ENCODE measurements at regions not wholly inside any gene's neighbourhood (a gene's known extent, or its start where the extent isn't known, plus 50 kb on each side); places are given as distances from the start of the nearest gene placed in this dataset.
A peak's percentile ranks its signal among the peaks of the same experiment; 100 is the strongest.

DNA sequence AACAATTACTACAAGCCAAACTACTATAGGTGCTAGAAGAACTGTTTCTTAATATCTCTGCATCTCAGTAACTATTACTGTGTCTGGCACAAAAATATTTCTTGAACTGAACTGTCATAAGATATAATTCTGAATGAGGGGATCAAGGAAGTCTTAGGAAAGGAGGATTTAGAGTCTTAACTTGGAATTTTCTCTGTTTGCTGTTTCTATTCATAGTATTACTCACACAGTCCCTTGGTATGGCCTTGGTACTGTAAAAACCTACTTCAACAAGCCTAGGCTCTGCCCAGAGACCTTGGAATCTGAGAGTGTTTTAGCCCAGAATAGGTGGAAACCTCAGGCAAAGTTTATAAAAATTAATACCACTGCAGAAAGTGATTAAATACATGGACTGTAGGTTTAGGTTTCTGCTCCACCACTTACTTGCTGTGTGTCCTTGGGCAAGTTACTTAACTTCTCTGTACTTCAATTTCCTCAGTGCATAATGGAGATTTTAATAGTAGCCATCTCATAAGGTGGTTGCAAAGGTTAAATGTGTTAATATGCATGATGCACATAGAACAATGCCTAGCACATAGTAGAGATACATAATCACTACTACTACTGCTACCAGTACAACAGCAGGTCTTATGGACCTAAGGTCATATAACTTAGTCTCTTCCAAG is 87.4 kb upstream of the NFIA start:
- H3K4me3 ChIP-seq (ENCODE audit: insufficient read depth in 1 of 2, low read depth in 1 of 2, low read length in 2 of 2): no peak overlapping the region
- no peak overlapping the region for H3K18ac ChIP-seq (ENCODE audit: low read depth in 1 of 2, low read length in 2 of 2)
- H3K4ac ChIP-seq (ENCODE audit: low read depth in 1 of 2, low read length in 2 of 2): no peak overlapping the region
- no peak overlapping the region for H2BK12ac ChIP-seq (ENCODE audit: low read length in 2 of 2)
- H2BK15ac ChIP-seq (ENCODE audit: low read depth, poor library complexity, severe bottlenecking): no peak overlapping the region
- H4K8ac ChIP-seq (ENCODE audit: low read length): no peak overlapping the region
- no peak overlapping the region for H2BK5ac ChIP-seq (ENCODE audit: low read depth, low read length, poor library complexity, severe bottlenecking)
- H4K91ac ChIP-seq (ENCODE audit: low read length): no peak overlapping the region
- H3K79me1 ChIP-seq (replicated peaks; ENCODE audit: low read length, poor library complexity, severe bottlenecking): no peaks in the 10 kb centered on the region
- H3K9me3 ChIP-seq (ENCODE audit: control insufficient read depth, low read length): no peaks in the 10 kb centered on the region
- no peak overlapping the region for H2AK5ac ChIP-seq (ENCODE audit: low read length, severe bottlenecking)
- no peaks in the 10 kb centered on the region for H3K27me3 ChIP-seq (ENCODE audit: control insufficient read depth in 1 of 2, insufficient read depth in 1 of 2, low read length in 2 of 2)
- H2AFZ ChIP-seq (ENCODE audit: low read depth, low read length): no peak overlapping the region
- no peaks in the 10 kb centered on the region for H3K36me3 ChIP-seq (ENCODE audit: control insufficient read depth in 1 of 2, insufficient read depth in 2 of 2, low read depth in 1 of 2, low read length in 2 of 2)
- H3K4me1 ChIP-seq (ENCODE audit: control insufficient read depth, insufficient read depth, low read depth, low read length): no peaks in the 10 kb centered on the region
- DNase-seq: no peak
- H3K9ac ChIP-seq (ENCODE audit: low read length): no peak overlapping the region
- no peak overlapping the region for H3K23ac ChIP-seq (ENCODE audit: low read length in 2 of 2)
- H3K27ac ChIP-seq (ENCODE audit: low read length, poor library complexity, severe bottlenecking): no peak overlapping the region
- H2BK120ac ChIP-seq (ENCODE audit: low read depth, low read length): no peak overlapping the region
- no peak overlapping the region for H3K4me2 ChIP-seq (ENCODE audit: low read length, poor library complexity, severe bottlenecking)
- H3K14ac ChIP-seq (ENCODE audit: low read length in 2 of 2): no peak overlapping the region

- H2BK5ac ChIP-seq (ENCODE audit: low read depth, low read length, poor library complexity, severe bottlenecking): no peak overlapping the region
- H3K79me1 ChIP-seq (replicated peaks; ENCODE audit: low read length, poor library complexity, severe bottlenecking): no peaks in the 10 kb centered on the region
These were observed 88.0 kb upstream of the NFIA start for GRCh38 chr1:60994369-60994768.

DNA sequence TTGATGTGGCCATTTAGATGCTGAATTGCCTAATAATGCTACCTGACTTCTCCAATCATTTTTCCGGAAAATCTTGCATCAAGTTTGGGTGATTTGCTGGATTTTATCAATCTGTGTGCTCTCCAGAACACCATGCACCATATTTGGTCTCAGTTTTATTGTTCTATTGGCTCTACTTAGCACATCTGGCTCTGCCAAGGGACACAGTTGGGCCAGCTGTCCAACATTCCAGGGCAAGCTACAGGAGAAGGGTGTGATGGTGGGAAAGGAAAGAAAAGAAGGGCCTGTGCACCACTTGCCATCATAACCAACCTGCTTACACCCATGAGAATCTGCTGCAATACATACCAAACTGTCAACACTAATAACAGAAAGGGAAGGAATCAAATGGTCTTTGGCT is 90.2 kb upstream of the NFIA start:
- H2BK12ac ChIP-seq (ENCODE audit: low read length in 2 of 2): no peak overlapping the region
- H3K4me2 ChIP-seq (ENCODE audit: low read length, poor library complexity, severe bottlenecking): no peak overlapping the region
- no peak overlapping the region for H3K9ac ChIP-seq (ENCODE audit: low read length)
- no peak overlapping the region for H2BK15ac ChIP-seq (ENCODE audit: low read depth, poor library complexity, severe bottlenecking)
- no peak overlapping the region for H3K18ac ChIP-seq (ENCODE audit: low read depth in 1 of 2, low read length in 2 of 2)
- H3K79me1 ChIP-seq (replicated peaks; ENCODE audit: low read length, poor library complexity, severe bottlenecking): no peaks in the 10 kb centered on the region
- H3K27ac ChIP-seq (ENCODE audit: low read length, poor library complexity, severe bottlenecking): no peak overlapping the region
- 90% methylated on average over 1 of the region's 1 CpG for WGBS
- H3K14ac ChIP-seq (ENCODE audit: low read length in 2 of 2): no peak overlapping the region
- no peaks in the 10 kb centered on the region for H3K4me1 ChIP-seq (ENCODE audit: control insufficient read depth, insufficient read depth, low read depth, low read length)
- H4K91ac ChIP-seq (ENCODE audit: low read length): no peak overlapping the region
- no peak overlapping the region for H2AK5ac ChIP-seq (ENCODE audit: low read length, severe bottlenecking)
- H3K36me3 ChIP-seq (ENCODE audit: control insufficient read depth in 1 of 2, insufficient read depth in 2 of 2, low read depth in 1 of 2, low read length in 2 of 2): no peaks in the 10 kb centered on the region
- no peak overlapping the region for H3K23ac ChIP-seq (ENCODE audit: low read length in 2 of 2)
- no peak overlapping the region for H3K4ac ChIP-seq (ENCODE audit: low read depth in 1 of 2, low read length in 2 of 2)
- H2BK120ac ChIP-seq (ENCODE audit: low read depth, low read length): no peak overlapping the region
- no peaks in the 10 kb centered on the region for H3K27me3 ChIP-seq (ENCODE audit: control insufficient read depth in 1 of 2, insufficient read depth in 1 of 2, low read length in 2 of 2)
- H3K9me3 ChIP-seq (ENCODE audit: control insufficient read depth, low read length): no peaks in the 10 kb centered on the region
- no peak overlapping the region for H3K4me3 ChIP-seq (ENCODE audit: insufficient read depth in 1 of 2, low read depth in 1 of 2, low read length in 2 of 2)
- DNase-seq: no peak
- no peak overlapping the region for H4K8ac ChIP-seq (ENCODE audit: low read length)
- no peak overlapping the region for H2BK5ac ChIP-seq (ENCODE audit: low read depth, low read length, poor library complexity, severe bottlenecking)
- H2AFZ ChIP-seq (ENCODE audit: low read depth, low read length): no peak overlapping the region

More at GRCh38 chr1:60994369-60994768, 88.0 kb upstream of the NFIA start:
- Histone ChIP-seq H3K4ac (ENCODE audit: low read depth in 1 of 2, low read length in 2 of 2) (no peak overlapping the region), H2BK12ac (ENCODE audit: low read length in 2 of 2) (no peak overlapping the region), H3K4me2 (ENCODE audit: low read length, poor library complexity, severe bottlenecking) (no peak overlapping the region), H3K23ac (ENCODE audit: low read length in 2 of 2) (no peak overlapping the region), H3K27me3 (ENCODE audit: control insufficient read depth in 1 of 2, insufficient read depth in 1 of 2, low read length in 2 of 2) (no peaks in the 10 kb centered on the region), H3K18ac (ENCODE audit: low read depth in 1 of 2, low read length in 2 of 2) (no peak overlapping the region), H3K4me1 (ENCODE audit: control insufficient read depth, insufficient read depth, low read depth, low read length) (no peaks in the 10 kb centered on the region), H2AK5ac (ENCODE audit: low read length, severe bottlenecking) (no peak overlapping the region), H4K91ac (ENCODE audit: low read length) (no peak overlapping the region), H2AFZ (ENCODE audit: low read depth, low read length) (no peak overlapping the region), H3K14ac (ENCODE audit: low read length in 2 of 2) (no peak overlapping the region), H3K27ac (ENCODE audit: low read length, poor library complexity, severe bottlenecking) (no peak overlapping the region), H3K36me3 (ENCODE audit: control insufficient read depth in 1 of 2, insufficient read depth in 2 of 2, low read depth in 1 of 2, low read length in 2 of 2) (no peaks in the 10 kb centered on the region), H2BK15ac (ENCODE audit: low read depth, poor library complexity, severe bottlenecking) (no peak overlapping the region), H3K4me3 (ENCODE audit: insufficient read depth in 1 of 2, low read depth in 1 of 2, low read length in 2 of 2) (no peak overlapping the region), H3K9ac (ENCODE audit: low read length) (no peak overlapping the region), H4K8ac (ENCODE audit: low read length) (no peak overlapping the region), H2BK120ac (ENCODE audit: low read depth, low read length) (no peak overlapping the region), H3K9me3 (ENCODE audit: control insufficient read depth, low read length) (no peaks in the 10 kb centered on the region)
- 71% methylated on average over 1 of the region's 3 CpGs for WGBS
- no peak for DNase-seq

DNA sequence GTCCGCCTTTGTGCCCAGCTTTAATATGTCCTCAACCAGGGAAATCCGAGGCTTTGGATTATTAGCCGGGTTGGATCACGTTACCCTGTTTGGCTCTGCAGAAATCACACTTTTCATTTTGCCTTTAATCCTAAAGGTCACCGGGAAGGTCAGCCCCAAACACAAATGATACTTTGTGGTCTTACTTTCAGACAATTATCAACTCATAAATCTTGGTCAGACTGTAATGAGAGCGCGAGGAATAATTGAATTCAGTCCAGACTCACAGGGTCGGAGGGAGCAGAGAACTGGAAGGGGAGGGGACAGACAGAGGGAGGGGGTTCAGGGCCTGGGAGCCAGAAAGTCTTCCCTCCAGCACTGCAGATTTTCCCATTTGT is 91.7 kb upstream of the NFIA start:
- Histone ChIP-seq H2BK5ac (ENCODE audit: low read depth, low read length, poor library complexity, severe bottlenecking) (no peak overlapping the region), H3K27ac (ENCODE audit: low read length, poor library complexity, severe bottlenecking) (no peak overlapping the region), H4K91ac (ENCODE audit: low read length) (no peak overlapping the region), H3K14ac (ENCODE audit: low read length in 2 of 2) (no peak overlapping the region), H2BK12ac (ENCODE audit: low read length in 2 of 2) (no peak overlapping the region), H3K23ac (ENCODE audit: low read length in 2 of 2) (no peak overlapping the region), H2AFZ (ENCODE audit: low read depth, low read length) (no peak overlapping the region), H3K9me3 (ENCODE audit: control insufficient read depth, low read length) (no peaks in the 10 kb centered on the region), H3K79me1 (replicated peaks; ENCODE audit: low read length, poor library complexity, severe bottlenecking) (no peaks in the 10 kb centered on the region), H3K36me3 (ENCODE audit: control insufficient read depth in 1 of 2, insufficient read depth in 2 of 2, low read depth in 1 of 2, low read length in 2 of 2) (no peaks in the 10 kb centered on the region), H2BK120ac (ENCODE audit: low read depth, low read length) (no peak overlapping the region), H4K8ac (ENCODE audit: low read length) (no peak overlapping the region), H3K4me2 (ENCODE audit: low read length, poor library complexity, severe bottlenecking) (no peak overlapping the region), H3K18ac (ENCODE audit: low read depth in 1 of 2, low read length in 2 of 2) (no peak overlapping the region), H3K9ac (ENCODE audit: low read length) (peak overlapping the region; percentile 66), H3K4ac (ENCODE audit: low read depth in 1 of 2, low read length in 2 of 2) (no peak overlapping the region), H3K4me1 (ENCODE audit: control insufficient read depth, insufficient read depth, low read depth, low read length) (no peaks in the 10 kb centered on the region), H2BK15ac (ENCODE audit: low read depth, poor library complexity, severe bottlenecking) (no peak overlapping the region), H2AK5ac (ENCODE audit: low read length, severe bottlenecking) (no peak overlapping the region), H3K27me3 (ENCODE audit: control insufficient read depth in 1 of 2, insufficient read depth in 1 of 2, low read length in 2 of 2) (no peaks in the 10 kb centered on the region), H3K4me3 (ENCODE audit: insufficient read depth in 1 of 2, low read depth in 1 of 2, low read length in 2 of 2) (peak overlapping the region in 1 of 2 experiments; percentile 21)
- DNase-seq: no peak
- 83% methylated on average over 8 of the region's 8 CpGs for WGBS
